ENCODE measurements at regions not wholly inside any gene's neighbourhood (a gene's known extent, or its start where the extent isn't known, plus 50 kb on each side); places are given as distances from the start of the nearest gene placed in this dataset.

DNA sequence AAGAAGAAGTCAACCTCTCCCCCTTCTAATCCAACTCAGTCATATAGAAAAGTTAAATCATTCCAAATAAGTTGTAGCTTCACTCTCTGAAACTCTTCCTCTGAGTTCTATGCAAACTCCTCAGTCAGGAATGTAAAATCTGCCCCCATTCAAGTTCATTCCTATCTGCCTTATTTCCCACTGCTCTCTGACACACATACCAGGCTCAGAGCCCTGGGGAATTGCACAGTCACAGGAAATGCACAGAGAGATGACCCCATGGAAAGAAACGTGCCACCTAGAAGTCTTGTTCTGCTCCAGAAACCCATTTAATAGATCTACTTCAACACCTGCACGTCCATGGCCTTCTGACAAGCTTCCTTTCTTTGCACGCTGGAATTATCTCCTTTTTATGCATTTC lies 236.0 kb upstream of the VCX3A start:
- TF ChIP-seq, protein P1, sequence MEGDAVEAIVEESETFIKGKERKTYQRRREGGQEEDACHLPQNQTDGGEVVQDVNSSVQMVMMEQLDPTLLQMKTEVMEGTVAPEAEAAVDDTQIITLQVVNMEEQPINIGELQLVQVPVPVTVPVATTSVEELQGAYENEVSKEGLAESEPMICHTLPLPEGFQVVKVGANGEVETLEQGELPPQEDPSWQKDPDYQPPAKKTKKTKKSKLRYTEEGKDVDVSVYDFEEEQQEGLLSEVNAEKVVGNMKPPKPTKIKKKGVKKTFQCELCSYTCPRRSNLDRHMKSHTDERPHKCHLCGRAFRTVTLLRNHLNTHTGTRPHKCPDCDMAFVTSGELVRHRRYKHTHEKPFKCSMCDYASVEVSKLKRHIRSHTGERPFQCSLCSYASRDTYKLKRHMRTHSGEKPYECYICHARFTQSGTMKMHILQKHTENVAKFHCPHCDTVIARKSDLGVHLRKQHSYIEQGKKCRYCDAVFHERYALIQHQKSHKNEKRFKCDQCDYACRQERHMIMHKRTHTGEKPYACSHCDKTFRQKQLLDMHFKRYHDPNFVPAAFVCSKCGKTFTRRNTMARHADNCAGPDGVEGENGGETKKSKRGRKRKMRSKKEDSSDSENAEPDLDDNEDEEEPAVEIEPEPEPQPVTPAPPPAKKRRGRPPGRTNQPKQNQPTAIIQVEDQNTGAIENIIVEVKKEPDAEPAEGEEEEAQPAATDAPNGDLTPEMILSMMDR (IDR thresholded peaks at IDR 0.05): no peak
- WGBS, 3 donors: 64 to 67% (median 65%) methylated on average over 3 of the region's 3 CpGs
- H3K36me3 ChIP-seq (ENCODE audit: insufficient read depth in 1 of 2, low read depth in 1 of 2): no peaks in the 10 kb centered on the region
- no peaks in the 10 kb centered on the region for H3K9me3 ChIP-seq
- no peaks in the 10 kb centered on the region for H3K4me1 ChIP-seq
- H3K27ac ChIP-seq: no peak overlapping the region
- no peaks in the 10 kb centered on the region for H3K27me3 ChIP-seq (ENCODE audit: insufficient read depth in 3 of 3, low read length in 2 of 3)
- intact Hi-C loops (cut with DNase I): no loop called here
- ATAC-seq: no peak
- no peak for DNase-seq
- H3K4me3 ChIP-seq: no peak overlapping the region

DNA sequence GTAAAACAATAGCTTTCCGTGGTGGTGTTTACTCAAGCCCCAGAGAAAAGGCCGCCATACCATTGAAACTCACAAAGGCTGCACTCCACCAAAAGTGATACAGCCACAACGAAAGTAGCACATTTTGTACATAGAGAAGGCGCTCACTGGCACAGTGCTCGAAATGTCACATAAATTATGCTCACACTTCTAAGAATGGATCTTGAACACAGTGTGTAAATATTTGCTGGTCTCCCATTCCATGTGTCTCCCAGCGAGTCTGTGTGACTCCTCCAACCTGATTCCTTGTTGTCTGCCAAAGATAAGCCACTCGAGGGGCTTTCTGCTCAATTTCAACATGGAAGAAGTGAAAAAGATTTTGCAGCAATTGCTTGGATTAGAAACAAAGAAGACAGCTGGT lies 234.0 kb upstream of the VCX3A start:
- Histone ChIP-seq H3K36me3 (ENCODE audit: insufficient read depth in 1 of 2, low read depth in 1 of 2) (no peaks in the 10 kb centered on the region), H3K27ac (no peak overlapping the region), H3K4me1 (no peaks in the 10 kb centered on the region), H3K9me3 (no peaks in the 10 kb centered on the region), H3K27me3 (ENCODE audit: insufficient read depth in 3 of 3, low read length in 2 of 3) (no peaks in the 10 kb centered on the region), H3K4me3 (no peak overlapping the region)
- ATAC-seq (no peak), DNase-seq (no peak)
- 62 to 68% (median 65%) methylated on average over 7 of the region's 7 CpGs for WGBS, 3 donors
- intact Hi-C loops (cut with DNase I): no loop called here
- TF ChIP-seq, protein P1 (IDR thresholded peaks at IDR 0.05): no peak

GRCh38 chrX:6761251-6761650 lies 226.3 kb upstream of the VCX3A start:
- Histone ChIP-seq H3K9me3 (no peaks in the 10 kb centered on the region), H3K36me3 (ENCODE audit: insufficient read depth in 1 of 2, low read depth in 1 of 2) (no peaks in the 10 kb centered on the region), H3K4me3 (no peak overlapping the region), H3K27ac (no peak overlapping the region), H3K4me1 (no peaks in the 10 kb centered on the region), H3K27me3 (ENCODE audit: insufficient read depth in 3 of 3, low read length in 2 of 3) (no peaks in the 10 kb centered on the region)
- WGBS, 3 donors: 73 to 83% (median 79%) methylated on average over 1 of the region's 1 CpG
- intact Hi-C loops (cut with DNase I): no loop called here
- DNase-seq (no peak), ATAC-seq (no peak)
- TF ChIP-seq, protein P1 (IDR thresholded peaks at IDR 0.05): no peak

DNA sequence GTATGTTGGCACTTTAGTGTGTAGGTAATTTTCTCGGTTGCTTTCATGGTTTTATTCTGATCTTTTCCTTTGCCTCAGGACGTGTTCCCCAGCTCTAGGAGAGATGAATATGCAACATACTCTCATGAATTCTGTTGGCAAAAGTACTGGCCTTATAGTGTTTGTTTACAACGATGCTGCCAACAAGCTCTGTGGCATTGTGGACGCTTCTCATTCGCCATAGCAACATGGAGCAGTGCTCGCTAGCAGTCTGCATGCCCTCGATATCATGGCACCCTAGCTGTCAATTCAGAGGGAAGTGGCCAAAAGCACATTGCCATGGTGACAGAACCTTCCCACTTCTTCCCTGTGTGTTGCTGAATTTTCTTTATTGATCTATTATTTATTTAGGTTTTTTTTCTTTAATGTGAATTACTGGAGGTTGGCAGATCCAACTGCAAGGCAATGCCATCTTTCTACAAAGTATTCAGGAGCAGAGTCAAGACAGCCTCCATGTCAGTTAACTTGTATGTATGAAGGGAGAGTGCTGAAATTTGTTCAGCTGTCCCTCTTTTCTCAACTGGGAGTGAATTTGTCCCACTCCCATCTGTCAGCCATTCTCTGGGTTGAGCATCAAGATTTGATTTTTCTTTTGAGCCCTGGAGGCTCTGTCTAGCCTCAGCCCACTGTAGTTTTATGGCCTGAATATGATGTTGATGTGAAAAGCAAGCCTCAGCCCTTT lies 224.9 kb upstream of the VCX3A start:
- no peak overlapping the region for H3K4me3 ChIP-seq
- WGBS, 3 donors: 71 to 82% (median 78%) methylated on average over 7 of the region's 7 CpGs
- no peaks in the 10 kb centered on the region for H3K9me3 ChIP-seq
- H3K27me3 ChIP-seq (ENCODE audit: insufficient read depth in 3 of 3, low read length in 2 of 3): no peaks in the 10 kb centered on the region
- no peak for ATAC-seq
- H3K4me1 ChIP-seq: no peaks in the 10 kb centered on the region
- intact Hi-C loops (cut with DNase I): no loop called here
- H3K36me3 ChIP-seq (ENCODE audit: insufficient read depth in 1 of 2, low read depth in 1 of 2): no peaks in the 10 kb centered on the region
- no peak for DNase-seq
- no peak overlapping the region for H3K27ac ChIP-seq
- TF ChIP-seq, protein P1 (IDR thresholded peaks at IDR 0.05): no peak

DNA sequence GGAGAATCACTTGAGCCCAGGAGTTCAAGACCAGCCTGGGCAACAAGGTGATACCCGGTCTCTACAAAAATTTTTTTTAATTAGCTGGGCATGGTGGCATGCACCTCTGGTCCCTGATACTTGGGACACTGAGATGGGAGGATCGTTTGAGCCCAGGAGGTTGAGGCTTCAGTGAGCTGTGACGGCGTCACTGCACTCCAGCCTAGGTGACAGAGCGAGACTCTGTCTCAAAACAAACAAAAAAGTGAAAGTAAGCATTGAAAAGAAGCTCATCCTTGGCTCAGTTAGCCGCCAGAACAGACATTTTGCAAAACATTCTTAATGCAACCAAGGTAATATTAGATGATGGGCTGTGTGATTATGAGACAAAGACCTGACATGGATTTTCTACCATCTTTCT lies 223.3 kb upstream of the VCX3A start:
- no peak for DNase-seq
- no peak for ATAC-seq
- Histone ChIP-seq H3K9me3 (no peaks in the 10 kb centered on the region), H3K27ac (no peak overlapping the region), H3K4me1 (no peaks in the 10 kb centered on the region), H3K27me3 (ENCODE audit: insufficient read depth in 3 of 3, low read length in 2 of 3) (no peaks in the 10 kb centered on the region), H3K4me3 (no peak overlapping the region), H3K36me3 (ENCODE audit: insufficient read depth in 1 of 2, low read depth in 1 of 2) (no peaks in the 10 kb centered on the region)
- 84 to 96% (median 91%) methylated on average over 6 of the region's 6 CpGs for WGBS, 3 donors
- TF ChIP-seq, protein P1 (IDR thresholded peaks at IDR 0.05): no peak
- intact Hi-C loops (cut with DNase I): no loop called here
